ENCODE measurements at regions not wholly inside any gene's neighbourhood (a gene's known extent, or its start where the extent isn't known, plus 50 kb on each side); places are given as distances from the start of the nearest gene placed in this dataset.

DNA sequence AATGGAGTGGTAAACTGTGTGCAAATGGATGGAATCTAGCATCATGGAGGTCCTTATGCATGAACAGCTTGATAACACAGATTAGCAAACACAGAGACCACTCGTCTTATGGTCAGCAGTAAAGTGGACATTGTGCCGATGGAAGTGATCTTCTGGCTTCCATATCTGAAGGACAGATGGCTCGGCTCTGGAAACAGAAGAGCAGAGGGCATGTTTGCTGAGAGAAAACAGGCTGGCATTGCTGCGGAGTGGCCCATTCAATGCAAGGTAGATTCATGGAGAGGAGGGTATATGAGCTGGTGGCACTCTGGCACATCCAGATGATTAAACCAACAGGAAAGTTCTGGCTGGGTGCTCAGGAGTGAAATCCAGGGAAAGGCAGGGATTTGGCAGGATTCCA, 513.2 kb downstream of the DIRAS2 start:
- TF ChIP-seq, protein P1, sequence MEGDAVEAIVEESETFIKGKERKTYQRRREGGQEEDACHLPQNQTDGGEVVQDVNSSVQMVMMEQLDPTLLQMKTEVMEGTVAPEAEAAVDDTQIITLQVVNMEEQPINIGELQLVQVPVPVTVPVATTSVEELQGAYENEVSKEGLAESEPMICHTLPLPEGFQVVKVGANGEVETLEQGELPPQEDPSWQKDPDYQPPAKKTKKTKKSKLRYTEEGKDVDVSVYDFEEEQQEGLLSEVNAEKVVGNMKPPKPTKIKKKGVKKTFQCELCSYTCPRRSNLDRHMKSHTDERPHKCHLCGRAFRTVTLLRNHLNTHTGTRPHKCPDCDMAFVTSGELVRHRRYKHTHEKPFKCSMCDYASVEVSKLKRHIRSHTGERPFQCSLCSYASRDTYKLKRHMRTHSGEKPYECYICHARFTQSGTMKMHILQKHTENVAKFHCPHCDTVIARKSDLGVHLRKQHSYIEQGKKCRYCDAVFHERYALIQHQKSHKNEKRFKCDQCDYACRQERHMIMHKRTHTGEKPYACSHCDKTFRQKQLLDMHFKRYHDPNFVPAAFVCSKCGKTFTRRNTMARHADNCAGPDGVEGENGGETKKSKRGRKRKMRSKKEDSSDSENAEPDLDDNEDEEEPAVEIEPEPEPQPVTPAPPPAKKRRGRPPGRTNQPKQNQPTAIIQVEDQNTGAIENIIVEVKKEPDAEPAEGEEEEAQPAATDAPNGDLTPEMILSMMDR (IDR thresholded peaks at IDR 0.05 in 2 of 3, conservative IDR thresholded peaks at IDR 0.05 in 1 of 3; ENCODE audit: control insufficient read depth in 2 of 3, extremely low read depth in 1 of 3, insufficient read depth in 1 of 3, low read depth in 3 of 3, low read length in 3 of 3) = no peak
- TF ChIP-seq SMC3 (IDR thresholded peaks at IDR 0.05; ENCODE audit: borderline replicate concordance, low read length) = no peak
- TF ChIP-seq MTA2 (IDR thresholded peaks at IDR 0.05; ENCODE audit: low read depth) = no peak
- TF ChIP-seq CREB1 (IDR thresholded peaks at IDR 0.05; ENCODE audit: low read depth) = no peak
